GM18511 (cell line): ENCODE measurements at regions not wholly inside any gene's neighbourhood (a gene's known extent, or its start where the extent isn't known, plus 50 kb on each side); places are given as distances from the start of the nearest gene placed in this dataset.
"Not testable (repeated sequence)": the region's sequence is repeated elsewhere in the genome, so short reads cannot be mapped to it uniquely, and the experiment has no call there.

Experiments
- ATAC-seq: cut with Tn5 transposase; IDR thresholded peaks from one replicate; pipeline ENCODE4 v1.9.1; 2021; ENCODE audit warnings: mild to moderate bottlenecking, moderate library complexity; ENCODE audit not compliant: unreplicated experiment

GRCh38 chr2:67771380-67771779, 291.4 kb downstream of the C1D start:
- ATAC-seq = no peak

GRCh38 chr2:67772216-67773170, 290.3 kb downstream of the C1D start:
- ATAC-seq = no peak

GRCh38 chr2:67773851-67774250, 289.0 kb downstream of the C1D start:
- ATAC-seq = no peak

- no peak for ATAC-seq
Observed at GRCh38 chr2:67776276-67776675, 286.5 kb downstream of the C1D start.

GRCh38 chr2:67777010-67777409, 285.8 kb downstream of the C1D start:
- no peak for ATAC-seq

GRCh38 chr2:67777836-67778429, 284.9 kb downstream of the C1D start:
- ATAC-seq = no peak

GRCh38 chr2:67780841-67781240, 282.0 kb downstream of the C1D start:
- not testable (repeated sequence) for ATAC-seq

GRCh38 chr2:67782443-67782842, 280.4 kb downstream of the C1D start:
- no peak for ATAC-seq

- no peak for ATAC-seq
Observed at GRCh38 chr2:67783026-67783425, 279.8 kb downstream of the C1D start.

GRCh38 chr2:67790622-67791021, 272.2 kb downstream of the C1D start:
- no peak for ATAC-seq

- no peak for ATAC-seq
Observed at GRCh38 chr2:67792191-67792590, 270.6 kb downstream of the C1D start.

GRCh38 chr2:67792681-67793091, 270.1 kb downstream of the C1D start:
- ATAC-seq = no peak

GRCh38 chr2:67797801-67798540, 264.8 kb downstream of the C1D start:
- ATAC-seq = no peak

- no peak for ATAC-seq
Observed at GRCh38 chr2:67798541-67799160, 264.2 kb downstream of the C1D start.

- ATAC-seq = no peak
Observed at GRCh38 chr2:67799886-67800285, 262.9 kb downstream of the C1D start.

- ATAC-seq = no peak
Observed at GRCh38 chr2:67802291-67802690, 260.5 kb downstream of the C1D start.

- ATAC-seq = no peak
Observed at GRCh38 chr2:67802824-67803223, 260.0 kb downstream of the C1D start.

GRCh38 chr2:67806816-67807215, 256.0 kb downstream of the C1D start:
- no peak for ATAC-seq

- no peak for ATAC-seq
Observed at GRCh38 chr2:67808112-67808511, 254.7 kb downstream of the C1D start.

- ATAC-seq = no peak
Observed at GRCh38 chr2:67812682-67813081, 250.1 kb downstream of the C1D start.

GRCh38 chr2:67823726-67824125, 239.1 kb downstream of the C1D start:
- no peak for ATAC-seq
